ENCODE measurements at regions not wholly inside any gene's neighbourhood (a gene's known extent, or its start where the extent isn't known, plus 50 kb on each side); places are given as distances from the start of the nearest gene placed in this dataset.

- TF ChIP-seq POLR2A (IDR thresholded peaks at IDR 0.05) (no peak), CTCF (IDR thresholded peaks at IDR 0.05) (no peak)
Measured at GRCh38 chrY:8128578-8128977, 1208.7 kb upstream of the TSPY4 start.
